ENCODE measurements at regions not wholly inside any gene's neighbourhood (a gene's known extent, or its start where the extent isn't known, plus 50 kb on each side); places are given as distances from the start of the nearest gene placed in this dataset.

DNA sequence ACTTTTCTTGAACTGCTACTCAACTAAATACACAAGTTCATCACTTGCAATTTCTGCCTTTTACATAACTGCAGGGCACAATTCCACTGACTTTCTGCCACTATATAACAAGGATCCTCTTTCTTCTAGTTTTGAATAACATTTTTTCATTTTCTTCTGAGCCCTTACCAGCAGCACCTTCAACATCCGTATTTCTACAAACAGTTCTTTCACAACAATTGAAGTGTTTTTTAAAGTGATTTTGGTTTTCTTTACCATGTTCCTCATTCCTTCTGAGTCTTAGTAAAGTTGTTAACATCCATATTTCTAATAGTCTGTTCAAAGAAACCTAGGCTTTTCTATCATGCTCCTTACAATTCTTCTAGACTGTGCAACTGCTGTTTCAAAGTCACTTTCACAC, 127.2 kb upstream of the PITX1 start:
- no peak overlapping the region for H3K4me3 ChIP-seq (ENCODE audit: low read depth, low read length)
- no peak overlapping the region for H3K27ac ChIP-seq
- DNase-seq, result no peak
- no peaks in the 10 kb centered on the region for H3K36me3 ChIP-seq (replicated peaks)
- in situ Hi-C loops (cut with HindIII; ENCODE audit: low pct_ligation_motif_present, low sequenced_read_pairs), result no loop called here
- TF ChIP-seq, protein P1, sequence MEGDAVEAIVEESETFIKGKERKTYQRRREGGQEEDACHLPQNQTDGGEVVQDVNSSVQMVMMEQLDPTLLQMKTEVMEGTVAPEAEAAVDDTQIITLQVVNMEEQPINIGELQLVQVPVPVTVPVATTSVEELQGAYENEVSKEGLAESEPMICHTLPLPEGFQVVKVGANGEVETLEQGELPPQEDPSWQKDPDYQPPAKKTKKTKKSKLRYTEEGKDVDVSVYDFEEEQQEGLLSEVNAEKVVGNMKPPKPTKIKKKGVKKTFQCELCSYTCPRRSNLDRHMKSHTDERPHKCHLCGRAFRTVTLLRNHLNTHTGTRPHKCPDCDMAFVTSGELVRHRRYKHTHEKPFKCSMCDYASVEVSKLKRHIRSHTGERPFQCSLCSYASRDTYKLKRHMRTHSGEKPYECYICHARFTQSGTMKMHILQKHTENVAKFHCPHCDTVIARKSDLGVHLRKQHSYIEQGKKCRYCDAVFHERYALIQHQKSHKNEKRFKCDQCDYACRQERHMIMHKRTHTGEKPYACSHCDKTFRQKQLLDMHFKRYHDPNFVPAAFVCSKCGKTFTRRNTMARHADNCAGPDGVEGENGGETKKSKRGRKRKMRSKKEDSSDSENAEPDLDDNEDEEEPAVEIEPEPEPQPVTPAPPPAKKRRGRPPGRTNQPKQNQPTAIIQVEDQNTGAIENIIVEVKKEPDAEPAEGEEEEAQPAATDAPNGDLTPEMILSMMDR (IDR thresholded peaks at IDR 0.05; ENCODE audit: low read depth, low read length, missing control alignments), result no peak
- H3K27me3 ChIP-seq (replicated peaks), result peaks cover 6% of the 10 kb centered on the region

DNA sequence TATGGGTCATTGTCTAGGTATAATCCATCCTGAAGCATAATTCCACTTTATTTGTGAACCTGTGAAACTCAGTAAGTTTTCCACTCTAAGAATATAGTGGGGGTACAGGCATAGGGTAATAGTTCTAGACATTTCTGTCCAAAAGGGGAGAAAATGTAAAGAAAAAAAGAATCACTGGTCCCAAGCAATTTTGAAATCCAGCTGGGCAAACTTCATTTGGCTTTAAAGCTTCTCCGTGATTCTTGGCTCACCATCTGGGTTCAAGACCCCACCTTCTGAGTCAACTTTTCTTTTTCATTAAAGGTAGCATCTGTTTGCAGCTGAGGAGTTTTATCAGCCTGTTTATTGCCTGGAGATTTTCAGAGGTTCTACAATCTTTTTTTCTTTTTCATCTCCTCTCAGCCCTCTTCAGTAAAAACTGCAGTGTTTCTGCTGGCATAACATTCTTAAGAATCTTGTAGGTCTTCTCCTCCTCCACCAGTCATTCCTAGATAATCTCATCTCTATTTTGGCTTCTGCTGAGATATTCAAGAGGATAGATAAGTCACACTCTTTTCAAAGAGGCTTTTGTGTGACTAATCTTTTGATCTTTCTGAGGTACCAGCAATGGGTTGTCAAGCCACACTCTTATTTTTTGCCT, 126.1 kb upstream of the PITX1 start:
- DNase-seq, result no peak
- Histone ChIP-seq H3K27ac (no peak overlapping the region), H3K4me3 (ENCODE audit: low read depth, low read length) (no peak overlapping the region), H3K36me3 (replicated peaks) (no peaks in the 10 kb centered on the region), H3K27me3 (replicated peaks) (peaks cover 6% of the 10 kb centered on the region)
- in situ Hi-C loops (cut with HindIII; ENCODE audit: low pct_ligation_motif_present, low sequenced_read_pairs), result no loop called here
- TF ChIP-seq, protein P1 (IDR thresholded peaks at IDR 0.05; ENCODE audit: low read depth, low read length, missing control alignments), result no peak

DNA sequence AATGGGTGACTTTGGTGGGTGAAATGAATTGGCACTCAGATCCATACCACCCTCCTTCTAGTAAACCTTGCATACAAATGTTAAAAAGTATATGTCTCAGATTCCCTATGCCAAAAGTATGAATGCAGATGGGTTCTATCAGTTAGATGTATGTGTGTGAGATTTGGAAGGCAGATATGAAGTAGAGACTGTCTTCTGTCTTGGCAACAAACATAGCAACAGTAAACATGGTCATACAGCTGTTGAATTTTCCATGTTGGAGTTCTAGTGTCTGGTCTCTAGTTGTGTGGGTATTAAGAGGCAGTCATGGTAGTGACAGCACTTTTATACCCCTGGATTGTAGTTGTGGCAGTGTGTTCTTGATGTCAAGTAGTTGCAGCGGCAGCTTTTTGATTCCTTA, 125.6 kb upstream of the PITX1 start:
- peaks cover 6% of the 10 kb centered on the region for H3K27me3 ChIP-seq (replicated peaks)
- H3K36me3 ChIP-seq (replicated peaks), result no peaks in the 10 kb centered on the region
- TF ChIP-seq, protein P1 (IDR thresholded peaks at IDR 0.05; ENCODE audit: low read depth, low read length, missing control alignments), result no peak
- in situ Hi-C loops (cut with HindIII; ENCODE audit: low pct_ligation_motif_present, low sequenced_read_pairs), result no loop called here
- DNase-seq, result no peak
- H3K27ac ChIP-seq, result no peak overlapping the region
- no peak overlapping the region for H3K4me3 ChIP-seq (ENCODE audit: low read depth, low read length)

DNA sequence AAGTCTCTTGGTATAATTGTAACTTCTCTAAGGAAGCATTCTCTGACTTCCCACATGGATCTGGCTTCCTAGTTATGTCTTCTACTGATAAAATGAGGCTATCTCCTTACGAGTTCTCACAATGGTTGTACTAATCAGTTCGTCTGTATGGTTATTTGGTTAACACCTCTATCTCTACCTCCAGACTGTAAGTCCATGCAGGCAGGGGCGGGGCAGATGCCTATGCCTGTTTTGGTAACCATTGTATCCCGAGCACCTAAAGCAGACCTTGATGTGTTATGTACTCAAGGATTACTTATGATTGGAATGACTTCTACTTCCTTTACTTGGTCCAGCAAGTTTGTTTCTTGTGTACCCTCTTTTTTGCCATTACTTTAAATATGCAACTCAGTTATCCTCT, 125.0 kb upstream of the PITX1 start:
- Histone ChIP-seq H3K36me3 (replicated peaks) (no peaks in the 10 kb centered on the region), H3K4me3 (ENCODE audit: low read depth, low read length) (no peak overlapping the region), H3K27ac (no peak overlapping the region), H3K27me3 (replicated peaks) (peaks cover 6% of the 10 kb centered on the region)
- in situ Hi-C loops (cut with HindIII; ENCODE audit: low pct_ligation_motif_present, low sequenced_read_pairs), result no loop called here
- no peak for DNase-seq
- TF ChIP-seq, protein P1 (IDR thresholded peaks at IDR 0.05; ENCODE audit: low read depth, low read length, missing control alignments), result no peak

DNA sequence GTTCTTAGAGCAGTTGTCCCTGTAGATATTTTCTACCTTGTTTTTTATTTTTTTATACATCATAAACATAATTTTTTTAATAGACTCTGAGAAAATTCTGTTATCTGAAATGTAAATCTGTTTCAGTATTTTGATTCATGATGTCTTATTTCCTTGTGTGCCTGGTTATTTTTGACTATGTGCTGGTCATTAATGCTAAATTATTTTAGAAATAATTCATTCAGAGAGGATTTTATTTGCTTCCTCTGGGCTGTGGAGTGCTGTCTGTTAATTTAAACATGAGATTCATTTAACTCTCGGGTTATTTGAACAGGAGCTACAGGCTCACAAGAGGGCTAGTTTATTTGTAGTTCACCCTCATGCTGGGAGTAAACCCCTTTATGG, 124.3 kb upstream of the PITX1 start:
- H3K4me3 ChIP-seq (ENCODE audit: low read depth, low read length), result no peak overlapping the region
- TF ChIP-seq, protein P1 (IDR thresholded peaks at IDR 0.05; ENCODE audit: low read depth, low read length, missing control alignments), result no peak
- in situ Hi-C loops (cut with HindIII; ENCODE audit: low pct_ligation_motif_present, low sequenced_read_pairs), result no loop called here
- H3K27ac ChIP-seq, result no peak overlapping the region
- DNase-seq, result no peak
- peaks cover 6% of the 10 kb centered on the region for H3K27me3 ChIP-seq (replicated peaks)
- no peaks in the 10 kb centered on the region for H3K36me3 ChIP-seq (replicated peaks)

Data from brain microvascular endothelial cell (primary cell).